Parathyroid adenoma (tissue), 2 donors: ENCODE measurements at regions not wholly inside any gene's neighbourhood (a gene's known extent, or its start where the extent isn't known, plus 50 kb on each side); places are given as distances from the start of the nearest gene placed in this dataset.

Experiments
- H2AFZ ChIP-seq: fragments of 300-600 bp; sonication (generic); one replicate; pipeline ENCODE4 v1.7.0; 2017; ENCODE audit warnings: antibody characterized with exemption, mild to moderate bottlenecking
- H3K27ac ChIP-seq: fragments of 300-600 bp; sonication (generic); one replicate; pipeline ENCODE4 v1.7.0; 2017
- H3K27me3 ChIP-seq: fragments of 300-600 bp; sonication (generic); one replicate; pipeline ENCODE4 v1.7.0; 2017; ENCODE audit warnings: low read length; ENCODE audit not compliant: control insufficient read depth, insufficient read depth
- H3K36me3 ChIP-seq: fragments of 300-600 bp; sonication (generic); one replicate; pipeline ENCODE4 v1.7.0; 2017; ENCODE audit warnings: low read length; ENCODE audit not compliant: control insufficient read depth, insufficient read depth
- H3K4me1 ChIP-seq: fragments of 300-600 bp; sonication (generic); one replicate; pipeline ENCODE4 v1.7.0; 2017; ENCODE audit warnings: control low read depth
- H3K4me2 ChIP-seq: fragments of 300-600 bp; sonication (generic); one replicate; pipeline ENCODE4 v1.7.0; 2017; ENCODE audit warnings: low read length
- H3K4me3 ChIP-seq: fragments of 300-600 bp; sonication (generic); one replicate; pipeline ENCODE4 v1.7.0; 2017; ENCODE audit warnings: low read depth, low read length
- H3K79me2 ChIP-seq: fragments of 300-600 bp; sonication (generic); one replicate; pipeline ENCODE4 v1.7.0; 2017; ENCODE audit warnings: control low read depth
- H3K9ac ChIP-seq: fragments of 300-600 bp; sonication (generic); one replicate; pipeline ENCODE4 v1.7.0; 2017; ENCODE audit warnings: mild to moderate bottlenecking
- H3K9me3 ChIP-seq: fragments of 300-600 bp; sonication (generic); one replicate; pipeline ENCODE4 v1.7.0; 2017; ENCODE audit warnings: low read length; ENCODE audit not compliant: control insufficient read depth
- CTCF ChIP-seq: fragments of 300-600 bp; sonication (generic); IDR thresholded peaks from one replicate; pipeline ENCODE4 v1.7.0; 2017; ENCODE audit warnings: antibody characterized with exemption, mild to moderate bottlenecking
- donor health status: primary hyperparathyroidism.

- H2AFZ ChIP-seq, result no peak overlapping the region
- no peaks in the 10 kb centered on the region for H3K79me2 ChIP-seq
- no peak overlapping the region for H3K9ac ChIP-seq
- H3K9me3 ChIP-seq, result no peaks in the 10 kb centered on the region
- no peak overlapping the region for H3K4me2 ChIP-seq
- H3K4me3 ChIP-seq, result no peak overlapping the region
- no peaks in the 10 kb centered on the region for H3K27me3 ChIP-seq
- no peaks in the 10 kb centered on the region for H3K36me3 ChIP-seq
- H3K4me1 ChIP-seq, result no peaks in the 10 kb centered on the region
- no peak overlapping the region for H3K27ac ChIP-seq
- TF ChIP-seq CTCF, result no peak
Observed at GRCh38 chr11:97229936-97230335, 840.1 kb downstream of the JRKL start.

- H3K36me3 ChIP-seq, result no peaks in the 10 kb centered on the region
- H3K27me3 ChIP-seq, result no peaks in the 10 kb centered on the region
- no peak for TF ChIP-seq CTCF
- no peaks in the 10 kb centered on the region for H3K9me3 ChIP-seq
- H3K4me3 ChIP-seq, result no peak overlapping the region
- H3K27ac ChIP-seq, result no peak overlapping the region
- no peaks in the 10 kb centered on the region for H3K4me1 ChIP-seq
- H3K9ac ChIP-seq, result no peak overlapping the region
- H3K79me2 ChIP-seq, result no peaks in the 10 kb centered on the region
- H2AFZ ChIP-seq, result no peak overlapping the region
- no peak overlapping the region for H3K4me2 ChIP-seq
Observed at GRCh38 chr11:97231231-97231630, 841.4 kb downstream of the JRKL start.

- H3K4me1 ChIP-seq, result no peaks in the 10 kb centered on the region
- no peak overlapping the region for H2AFZ ChIP-seq
- no peaks in the 10 kb centered on the region for H3K9me3 ChIP-seq
- TF ChIP-seq CTCF, result no peak
- no peaks in the 10 kb centered on the region for H3K36me3 ChIP-seq
- H3K27ac ChIP-seq, result no peak overlapping the region
- no peak overlapping the region for H3K4me2 ChIP-seq
- no peak overlapping the region for H3K4me3 ChIP-seq
- no peaks in the 10 kb centered on the region for H3K27me3 ChIP-seq
- H3K79me2 ChIP-seq, result no peaks in the 10 kb centered on the region
- no peak overlapping the region for H3K9ac ChIP-seq
Observed at GRCh38 chr11:97234016-97234415, 844.2 kb downstream of the JRKL start.

GRCh38 chr11:97237151-97237550 lies 847.3 kb downstream of the JRKL start:
- no peaks in the 10 kb centered on the region for H3K27me3 ChIP-seq
- H3K9me3 ChIP-seq, result no peaks in the 10 kb centered on the region
- H2AFZ ChIP-seq, result no peak overlapping the region
- no peaks in the 10 kb centered on the region for H3K36me3 ChIP-seq
- no peaks in the 10 kb centered on the region for H3K4me1 ChIP-seq
- TF ChIP-seq CTCF, result no peak
- no peaks in the 10 kb centered on the region for H3K79me2 ChIP-seq
- no peak overlapping the region for H3K27ac ChIP-seq
- H3K9ac ChIP-seq, result no peak overlapping the region
- H3K4me2 ChIP-seq, result no peak overlapping the region
- H3K4me3 ChIP-seq, result no peak overlapping the region

- Histone ChIP-seq H3K79me2 (no peaks in the 10 kb centered on the region), H3K4me2 (no peak overlapping the region), H3K27me3 (no peaks in the 10 kb centered on the region), H3K9me3 (no peaks in the 10 kb centered on the region), H3K27ac (no peak overlapping the region), H2AFZ (no peak overlapping the region), H3K9ac (no peak overlapping the region), H3K4me1 (no peaks in the 10 kb centered on the region), H3K36me3 (no peaks in the 10 kb centered on the region), H3K4me3 (no peak overlapping the region)
- TF ChIP-seq CTCF, result no peak
Observed at GRCh38 chr11:97247601-97248000, 857.8 kb downstream of the JRKL start.
